Erythroblast (primary cell): ENCODE measurements at regions not wholly inside any gene's neighbourhood (a gene's known extent, or its start where the extent isn't known, plus 50 kb on each side); places are given as distances from the start of the nearest gene placed in this dataset.

Source experiments
- GATA1 ChIP-seq: IDR thresholded peaks from 2 replicates; pipeline ENCODE4 v1.6.1; 2011; ENCODE audit warnings: low read depth, mild to moderate bottlenecking, control low read depth, low read length, moderate library complexity
- POLR2A ChIP-seq: IDR thresholded peaks from 2 replicates; pipeline ENCODE4 v1.6.1; 2011; ENCODE audit warnings: mild to moderate bottlenecking, low read length

DNA sequence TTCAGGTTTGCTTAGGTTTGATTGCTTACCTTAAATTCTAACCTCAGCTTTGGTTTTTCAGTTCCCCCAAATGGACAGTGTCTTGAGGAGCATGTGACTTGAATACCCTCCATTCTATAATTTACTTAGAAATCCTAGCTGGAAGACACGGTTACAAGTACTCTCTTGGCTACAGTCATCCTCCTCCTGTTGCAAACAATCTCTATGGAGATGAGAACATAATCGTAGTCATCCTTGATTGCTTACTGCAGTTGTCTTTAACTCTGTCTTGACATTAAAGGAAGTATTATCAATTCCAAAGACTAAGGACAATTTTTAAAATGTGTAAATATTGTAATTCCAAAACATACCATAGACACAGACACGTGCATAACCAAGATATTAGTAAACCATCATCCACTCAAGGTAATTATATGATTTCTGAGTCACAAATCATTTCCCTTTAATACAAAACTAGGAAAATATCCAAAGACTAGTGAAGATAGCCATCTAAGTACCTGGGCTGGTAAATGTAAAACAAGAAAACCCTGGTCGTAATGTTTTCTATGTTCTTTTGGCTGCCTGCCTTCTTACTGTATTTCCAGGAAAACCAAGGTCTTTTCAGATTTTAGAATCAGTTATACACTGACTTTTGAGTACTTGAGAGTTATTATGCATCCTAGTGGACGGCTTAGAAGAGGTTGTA is 149.9 kb downstream of the CHRM3 start:
- TF ChIP-seq POLR2A (no peak), GATA1 (no peak)
